Fibroblast of the aortic adventitia (primary cell): ENCODE measurements at regions not wholly inside any gene's neighbourhood (a gene's known extent, or its start where the extent isn't known, plus 50 kb on each side); places are given as distances from the start of the nearest gene placed in this dataset.
"Not testable (repeated sequence)": the region's sequence is repeated elsewhere in the genome, so short reads cannot be mapped to it uniquely, and the experiment has no call there.

ENCODE experiments used
- DNase-seq: peaks from one replicate; pipeline ENCODE4 v3.0.0-alpha.2; 2010; ENCODE audit warnings: low read depth
- H3K4me3 ChIP-seq: 2 replicates; pipeline ENCODE4 v1.5.1; 2011; ENCODE audit warnings: low read depth, mild to moderate bottlenecking, control low read depth, low read length, moderate library complexity
- CTCF ChIP-seq: IDR thresholded peaks from 2 replicates; pipeline ENCODE4 v1.5.1; 2011; ENCODE audit warnings: mild to moderate bottlenecking, low read length, control low read depth, inconsistent platforms; ENCODE audit not compliant: insufficient read depth

- H3K4me3 ChIP-seq = no peak overlapping the region
- no peak for TF ChIP-seq CTCF
- DNase-seq = no peak
Observed at GRCh38 chr12:60522684-60523400, 927.0 kb downstream of the SLC16A7 start.

- no peak overlapping the region for H3K4me3 ChIP-seq
- TF ChIP-seq CTCF = no peak
- DNase-seq = no peak
Observed at GRCh38 chr12:60529261-60529660, 933.4 kb downstream of the SLC16A7 start.

GRCh38 chr12:60529723-60530122, 933.9 kb downstream of the SLC16A7 start:
- DNase-seq = no peak
- no peak for TF ChIP-seq CTCF

GRCh38 chr12:60535363-60535762, 939.5 kb downstream of the SLC16A7 start:
- peak; percentile 16 for DNase-seq
- no peak for TF ChIP-seq CTCF
- H3K4me3 ChIP-seq = no peak overlapping the region

More at GRCh38 chr12:60529723-60530122, 933.9 kb downstream of the SLC16A7 start:
- H3K4me3 ChIP-seq = no peak overlapping the region

- no peak for TF ChIP-seq CTCF
- DNase-seq = no peak
- H3K4me3 ChIP-seq = no peak overlapping the region
Observed at GRCh38 chr12:60539592-60539991, 943.8 kb downstream of the SLC16A7 start.

- no peak for DNase-seq
- TF ChIP-seq CTCF = no peak
- no peak overlapping the region for H3K4me3 ChIP-seq
Observed at GRCh38 chr12:60568914-60569313, 973.1 kb downstream of the SLC16A7 start.

GRCh38 chr12:60577607-60578006, 981.8 kb downstream of the SLC16A7 start:
- no peak for TF ChIP-seq CTCF
- no peak overlapping the region for H3K4me3 ChIP-seq
- DNase-seq = no peak

- not testable (repeated sequence) for DNase-seq, H3K4me3 ChIP-seq
Observed at GRCh38 chr12:60587664-60588063, 991.8 kb downstream of the SLC16A7 start.
